Hematopoietic multipotent progenitor cell treated with erythropoietin and hydrocortisone succinate and interleukin-3 and kit ligand, for 8 days (in vitro differentiated cells): ENCODE measurements at regions not wholly inside any gene's neighbourhood (a gene's known extent, or its start where the extent isn't known, plus 50 kb on each side); places are given as distances from the start of the nearest gene placed in this dataset.
"Not testable (repeated sequence)": the region's sequence is repeated elsewhere in the genome, so short reads cannot be mapped to it uniquely, and the experiment has no call there.

Experiments
- DNase-seq: peaks from one replicate; pipeline ENCODE4 v3.0.0-alpha.2; 2015

GRCh38 chr13:50200569-50200968, 185.3 kb downstream of the KCNRG start:
- no peak for DNase-seq

- DNase-seq: no peak
Observed at GRCh38 chr13:50200988-50201387, 185.7 kb downstream of the KCNRG start.

- DNase-seq: no peak
Observed at GRCh38 chr13:50202485-50202884, 187.2 kb downstream of the KCNRG start.

- no peak for DNase-seq
Observed at GRCh38 chr13:50203256-50203941, 188.2 kb downstream of the KCNRG start.

DNA sequence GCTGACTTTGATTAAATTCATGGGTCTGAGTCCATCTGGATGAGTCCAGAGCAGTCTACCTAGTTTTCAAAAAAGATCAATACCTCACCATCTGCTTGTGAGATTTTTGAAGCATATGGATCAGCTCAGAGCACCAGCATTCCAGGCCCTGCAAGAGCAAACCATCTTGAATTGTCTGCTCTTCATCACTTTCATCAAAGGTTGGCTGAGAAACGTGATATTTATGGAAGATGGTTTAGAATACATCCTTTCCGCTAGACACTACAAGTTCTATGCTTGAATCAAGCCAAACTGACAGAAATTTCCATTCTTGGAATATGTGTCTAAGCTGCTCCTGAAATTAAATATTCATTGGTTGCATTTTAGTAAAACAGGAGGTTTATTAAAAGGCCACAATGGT, 190.3 kb downstream of the KCNRG start:
- no peak for DNase-seq

DNA sequence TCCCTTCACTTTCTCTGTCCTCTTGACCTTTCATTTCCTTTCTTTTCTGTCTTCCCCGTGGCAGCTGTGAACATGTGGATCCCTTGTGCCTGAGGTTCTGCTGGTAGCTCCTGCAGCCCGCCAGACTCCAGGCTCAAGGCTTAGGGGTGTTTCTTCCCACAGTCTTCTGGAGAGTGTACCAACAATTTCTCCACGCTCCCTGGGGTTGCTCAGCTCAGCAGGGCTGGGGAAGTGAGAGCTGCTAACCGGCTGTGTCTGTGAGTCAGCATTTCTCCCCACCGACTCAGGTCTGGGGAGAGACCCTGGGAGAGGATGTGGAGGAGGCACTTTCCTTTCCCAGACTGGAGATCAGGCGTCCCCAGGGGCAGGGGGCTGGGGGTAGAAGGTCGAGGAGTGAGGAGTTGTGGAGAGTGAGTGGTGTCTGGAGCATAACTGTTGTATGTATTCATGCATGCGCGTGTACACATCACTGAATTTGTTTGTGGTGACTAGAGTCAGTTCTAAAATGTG, 193.6 kb downstream of the KCNRG start:
- DNase-seq: no peak

DNA sequence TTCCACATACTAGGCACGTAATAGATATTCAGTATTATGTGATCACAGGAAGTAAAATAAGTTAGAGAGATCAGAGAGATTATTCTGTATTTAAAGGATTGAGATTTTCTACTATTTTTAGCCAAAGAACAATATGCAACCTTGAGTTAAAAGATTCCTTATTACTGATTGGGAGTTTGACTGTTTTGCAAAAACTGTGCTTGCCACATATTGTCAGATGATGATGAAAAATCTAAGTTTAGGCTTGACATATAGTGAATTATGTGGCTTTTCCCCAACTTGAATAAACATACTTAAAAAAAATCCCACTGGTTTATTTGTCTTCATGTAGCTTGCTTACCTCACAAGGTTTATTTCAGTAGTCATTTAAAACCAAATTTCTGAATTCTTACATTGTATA, 194.4 kb downstream of the KCNRG start:
- no peak for DNase-seq

- no peak for DNase-seq
Observed at GRCh38 chr13:50213526-50213925, 198.3 kb downstream of the KCNRG start.

DNA sequence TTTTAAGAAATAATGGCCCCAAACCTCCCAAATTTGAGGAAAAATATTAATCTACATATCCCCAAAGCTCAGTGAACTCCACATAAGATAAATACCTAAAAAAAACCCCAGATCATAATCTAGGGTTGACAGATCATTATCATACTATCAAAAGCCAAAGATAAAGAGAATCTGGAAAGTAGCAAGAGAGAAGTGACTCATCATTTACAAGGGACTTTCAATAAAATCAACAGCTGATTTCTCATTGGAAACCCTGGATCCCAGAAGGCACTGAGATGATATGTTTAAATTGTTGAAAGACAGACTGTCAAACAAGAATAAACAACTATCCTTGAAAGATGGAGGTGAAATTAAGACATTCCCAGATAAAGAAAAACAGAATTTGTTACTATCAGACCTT, 199.3 kb downstream of the KCNRG start:
- no peak for DNase-seq

- DNase-seq: no peak
Observed at GRCh38 chr13:50215399-50215798, 200.2 kb downstream of the KCNRG start.

- DNase-seq: no peak
Observed at GRCh38 chr13:50219743-50220142, 204.5 kb downstream of the KCNRG start.

- no peak for DNase-seq
Observed at GRCh38 chr13:50220938-50221337, 205.7 kb downstream of the KCNRG start.

DNA sequence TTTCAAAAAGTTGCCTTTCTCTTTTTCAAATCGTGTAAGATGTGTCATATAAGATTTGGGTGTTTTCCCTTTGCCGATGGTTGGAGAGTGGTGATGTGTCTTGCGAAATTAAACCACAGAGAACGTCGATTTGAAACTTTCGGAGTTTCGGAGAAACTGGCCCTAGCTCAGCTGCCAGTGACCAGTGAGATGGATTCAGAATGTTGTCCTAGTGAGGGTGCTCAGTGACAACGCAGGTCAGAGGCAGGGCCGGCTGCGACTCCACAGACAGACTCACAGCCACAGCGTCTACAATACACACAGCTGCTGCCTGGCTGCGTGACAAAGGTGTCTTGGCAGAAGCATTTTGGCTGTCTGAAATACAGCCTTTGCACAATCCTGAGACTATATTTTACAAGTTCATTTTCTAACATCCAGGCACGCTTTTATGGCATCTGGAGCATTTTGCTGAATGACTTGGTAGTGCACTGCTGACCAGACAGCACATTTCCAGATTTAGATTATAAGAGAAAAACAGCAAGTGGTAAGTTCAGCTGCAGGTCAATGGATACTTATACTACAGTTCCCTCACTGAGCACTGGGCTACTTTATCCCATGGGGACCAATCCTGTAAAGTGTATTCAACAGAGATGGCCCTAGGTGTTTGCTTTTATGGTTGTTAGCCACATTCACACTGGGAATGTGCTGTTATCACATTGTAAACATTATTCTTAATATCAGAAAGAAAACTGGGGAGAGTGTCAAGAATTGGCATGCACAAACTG, 207.5 kb downstream of the KCNRG start:
- DNase-seq: no peak

GRCh38 chr13:50224534-50224933, 209.3 kb downstream of the KCNRG start:
- no peak for DNase-seq

- DNase-seq: no peak
Observed at GRCh38 chr13:50225193-50226155, 210.2 kb downstream of the KCNRG start.

DNA sequence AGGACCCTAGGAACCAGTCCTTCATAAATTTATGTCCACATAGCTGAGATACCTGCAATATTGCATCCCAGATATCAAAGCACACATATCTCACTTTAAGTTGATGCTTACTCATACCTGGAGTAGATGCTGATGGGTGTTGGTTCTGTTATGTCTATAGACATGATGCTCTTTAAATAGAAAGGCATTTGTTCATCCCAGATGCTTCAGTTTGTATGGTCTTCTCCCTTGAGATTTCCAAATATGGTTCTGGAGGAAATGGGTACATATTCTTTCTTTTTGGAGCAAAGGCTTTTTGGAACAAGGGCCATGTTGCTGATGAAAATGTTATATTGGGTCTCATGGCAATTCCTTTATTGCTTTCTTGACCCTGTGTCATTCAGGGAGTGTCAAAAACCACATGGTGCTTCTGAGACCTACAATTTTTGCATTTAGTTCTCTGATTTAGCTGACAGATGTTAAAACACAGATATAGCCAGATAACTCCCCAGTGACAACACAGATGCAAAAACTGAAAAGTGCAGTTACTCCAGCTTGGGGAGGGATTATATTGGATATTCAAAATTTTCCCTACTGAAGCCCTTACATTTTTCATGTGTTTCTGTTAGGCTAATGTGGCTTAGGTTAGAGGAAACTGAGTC, 211.4 kb downstream of the KCNRG start:
- DNase-seq: no peak

- DNase-seq: no peak
Observed at GRCh38 chr13:50227361-50227760, 212.1 kb downstream of the KCNRG start.

- no peak for DNase-seq
Observed at GRCh38 chr13:50228527-50228926, 213.3 kb downstream of the KCNRG start.

DNA sequence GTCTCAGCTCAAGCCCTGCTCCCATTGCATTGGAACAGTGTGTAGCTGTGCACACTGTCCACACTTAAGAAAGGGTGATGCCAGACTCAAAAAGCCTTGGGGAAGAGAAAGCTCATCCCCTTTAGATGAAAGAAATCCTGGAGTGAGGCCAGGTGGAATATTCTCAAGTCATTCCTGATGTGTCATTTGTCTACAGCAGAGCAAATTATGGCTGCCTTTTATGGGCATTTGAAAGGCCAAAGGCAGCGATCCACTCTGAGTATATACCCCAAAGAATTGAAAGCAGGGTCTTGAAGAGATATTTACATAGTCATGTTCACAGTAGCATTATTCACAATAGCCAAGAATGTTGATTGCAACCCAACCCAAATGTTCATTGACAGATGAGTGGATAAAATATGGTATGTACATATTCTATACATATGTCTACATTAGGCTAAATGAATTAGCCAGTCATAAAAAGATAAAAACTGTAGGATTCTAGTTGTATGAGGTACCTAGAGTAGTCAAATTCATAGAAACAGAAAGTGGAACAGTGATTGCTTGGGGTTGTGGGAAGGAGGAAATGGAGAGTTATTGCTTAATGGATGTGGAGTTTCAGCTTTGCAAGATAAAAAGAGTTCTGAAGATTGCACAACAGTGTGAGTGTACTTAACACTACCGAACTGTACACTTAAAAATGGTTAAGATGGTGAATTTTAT, 214.9 kb downstream of the KCNRG start:
- no peak for DNase-seq

DNA sequence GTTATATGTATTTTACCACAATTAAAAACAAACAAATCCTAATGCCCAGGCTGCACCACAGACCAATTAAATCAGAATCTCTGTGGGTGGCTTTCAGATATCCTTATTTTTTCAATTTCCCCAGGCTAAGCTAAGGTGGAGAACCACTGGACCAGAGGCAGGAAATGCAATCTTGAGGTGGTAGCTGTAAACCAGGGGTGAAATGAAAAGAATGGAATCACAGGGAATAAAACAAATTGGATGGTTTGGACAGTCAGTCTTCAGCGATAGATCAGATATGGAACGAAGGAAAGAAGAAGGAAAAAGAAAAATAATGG, 215.4 kb downstream of the KCNRG start:
- no peak for DNase-seq

DNA sequence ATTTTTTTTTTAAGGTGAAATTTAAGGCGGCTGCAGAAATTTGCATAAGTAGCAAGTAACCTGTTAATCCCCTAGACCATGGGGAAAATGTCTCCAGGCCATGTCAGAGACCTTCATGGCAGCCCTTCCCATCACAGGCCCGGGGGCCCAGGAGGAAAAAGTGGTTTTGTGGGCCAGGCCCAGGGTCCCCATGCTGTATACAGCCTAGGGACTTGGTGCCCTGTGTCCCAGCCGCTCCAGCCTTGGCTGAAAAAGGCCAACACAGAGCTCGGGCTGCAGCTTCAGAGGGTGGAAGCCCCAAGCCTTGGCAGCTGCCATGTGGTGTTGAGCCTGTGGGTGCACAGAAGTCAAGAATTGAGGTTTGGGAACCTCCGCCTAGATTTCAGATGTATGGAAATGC, 218.3 kb downstream of the KCNRG start:
- DNase-seq: not testable (repeated sequence)
